BLaER1 treated with 17β-estradiol and CSF1 and Interleukin-3, amounts not matched to agents 10 nM and 100 nM (cell line): ENCODE measurements at regions not wholly inside any gene's neighbourhood (a gene's known extent, or its start where the extent isn't known, plus 50 kb on each side); places are given as distances from the start of the nearest gene placed in this dataset.
"Not testable (repeated sequence)": the region's sequence is repeated elsewhere in the genome, so short reads cannot be mapped to it uniquely, and the experiment has no call there.

Source experiments
- H3K27ac ChIP-seq, 11 experiments: shearing (Covaris generic); formaldehyde crosslinking; 2 replicates each; pipeline ENCODE4 v1.8.1; 2022
- H3K27me3 ChIP-seq, 11 experiments: shearing (Covaris generic); formaldehyde crosslinking; 2 replicates each; pipeline ENCODE4 v1.8.1; 2022
- H3K36me3 ChIP-seq, 11 experiments: shearing (Covaris generic); formaldehyde crosslinking; 2 replicates each; pipeline ENCODE4 v1.8.1; 2022
- H3K4me1 ChIP-seq, 10 experiments: shearing (Covaris generic); formaldehyde crosslinking; 2 replicates each; pipeline ENCODE4 v1.8.1; 2022
- H3K4me2 ChIP-seq, 11 experiments: shearing (Covaris generic); formaldehyde crosslinking; 2 replicates each; pipeline ENCODE4 v1.8.1; 2022
- H3K4me3 ChIP-seq, 10 experiments: shearing (Covaris generic); formaldehyde crosslinking; 2 replicates each; pipeline ENCODE4 v1.8.1; 2022
- H3K9ac ChIP-seq, 11 experiments: shearing (Covaris generic); formaldehyde crosslinking; 2 replicates each; pipeline ENCODE4 v1.8.1; 2022
- H3K9me3 ChIP-seq, 11 experiments: shearing (Covaris generic); formaldehyde crosslinking; replicated peaks in 1 of 11; 2 replicates each; pipeline ENCODE4 v1.8.1; 2022
- H4K20me1 ChIP-seq, 11 experiments: shearing (Covaris generic); formaldehyde crosslinking; 2 replicates each; pipeline ENCODE4 v1.8.1; 2022
- Cebpa-rat ChIP-seq, 11 experiments: shearing (Covaris generic); IDR thresholded peaks; 2 replicates each; pipeline ENCODE4 v1.8.1; 2022

DNA sequence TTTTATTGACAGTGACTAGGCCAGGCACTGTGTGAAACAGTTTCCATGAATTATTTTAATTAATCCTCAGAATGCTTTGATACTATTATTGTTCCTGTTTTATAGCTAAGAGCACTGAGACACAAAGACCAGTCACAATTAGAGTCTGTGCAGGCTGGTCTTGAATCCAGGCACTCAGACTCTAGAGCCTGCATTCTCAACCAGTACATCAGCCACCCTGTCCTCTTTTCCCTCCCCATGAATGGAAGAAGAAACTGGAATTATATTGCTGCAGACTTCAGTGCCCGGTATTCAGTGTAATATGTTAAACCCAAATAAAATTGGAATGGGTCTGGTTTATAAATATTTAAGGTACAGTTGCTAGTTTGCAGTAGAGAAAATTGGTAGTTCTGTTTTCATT lies 303.0 kb upstream of the RGS6 start:
- Histone ChIP-seq H3K4me1 (peaks cover 0 to 8% (median 0%) of the 10 kb centered on the region in 10 experiments; a peak in 4 of 20 replicates), H3K27me3 (no peaks in the 10 kb centered on the region), H4K20me1 (peaks cover 0 to 55% (median 0%) of the 10 kb centered on the region in 11 experiments; a peak in 2 of 22 replicates), H3K27ac (no peak overlapping the region), H3K9me3 (peaks cover 0 to 31% (median 11%) of the 10 kb centered on the region in 11 experiments; a peak in 14 of 22 replicates), H3K9ac (no peak overlapping the region), H3K4me2 (no peak overlapping the region), H3K4me3 (no peak overlapping the region), H3K36me3 (peaks cover 4 to 95% (median 26%) of the 10 kb centered on the region in 11 experiments; a peak in 13 of 22 replicates)
- TF ChIP-seq Cebpa-rat (IDR thresholded peaks at IDR 0.05), result no peak

DNA sequence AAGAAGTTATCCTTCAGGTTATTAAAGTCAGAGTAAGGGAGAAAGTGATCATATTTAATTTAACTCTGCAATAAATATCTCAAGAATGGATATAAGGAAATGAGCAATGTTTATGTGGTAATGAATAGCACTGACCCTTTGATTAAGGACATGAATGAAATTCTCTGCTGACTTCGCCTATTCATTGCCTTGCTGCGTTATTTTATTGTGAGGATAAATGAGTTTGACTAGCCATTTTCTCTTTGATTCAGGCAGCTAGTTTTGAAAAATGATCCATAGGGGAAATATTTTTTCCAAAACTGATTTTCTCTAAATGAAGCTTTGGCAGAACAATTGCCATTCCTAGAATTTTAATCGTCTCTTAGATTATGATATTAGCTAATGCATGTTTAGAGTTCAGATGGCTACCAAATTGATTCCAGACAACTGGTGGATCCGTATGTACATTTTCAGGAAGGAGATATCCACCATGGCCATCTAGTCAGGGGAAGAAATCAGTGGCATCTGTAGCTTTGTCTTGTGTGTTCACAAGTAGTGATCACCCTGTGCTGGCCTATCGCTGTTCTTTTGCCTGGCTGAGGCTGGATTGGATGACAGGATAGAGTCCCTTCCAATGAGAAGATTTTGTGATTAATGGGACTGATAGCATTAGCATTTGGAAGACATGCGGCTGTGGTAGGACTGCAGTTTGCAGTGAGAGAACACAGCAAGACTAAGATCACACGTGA lies 302.3 kb upstream of the RGS6 start:
- H3K36me3 ChIP-seq, result peaks cover 0 to 95% (median 21%) of the 10 kb centered on the region in 11 experiments; a peak in 10 of 22 replicates
- no peak overlapping the region for H3K4me2 ChIP-seq
- H3K4me1 ChIP-seq, result peaks cover 0 to 8% (median 0%) of the 10 kb centered on the region in 10 experiments; a peak in 3 of 20 replicates
- H3K27me3 ChIP-seq, result no peaks in the 10 kb centered on the region
- no peak overlapping the region for H3K9ac ChIP-seq
- H3K4me3 ChIP-seq, result no peak overlapping the region
- peaks cover 0 to 54% (median 0%) of the 10 kb centered on the region in 11 experiments; a peak in 2 of 22 replicates for H4K20me1 ChIP-seq
- no peak for TF ChIP-seq Cebpa-rat (IDR thresholded peaks at IDR 0.05)
- H3K9me3 ChIP-seq, result peaks cover 0 to 32% (median 13%) of the 10 kb centered on the region in 11 experiments; a peak in 14 of 22 replicates
- no peak overlapping the region for H3K27ac ChIP-seq

DNA sequence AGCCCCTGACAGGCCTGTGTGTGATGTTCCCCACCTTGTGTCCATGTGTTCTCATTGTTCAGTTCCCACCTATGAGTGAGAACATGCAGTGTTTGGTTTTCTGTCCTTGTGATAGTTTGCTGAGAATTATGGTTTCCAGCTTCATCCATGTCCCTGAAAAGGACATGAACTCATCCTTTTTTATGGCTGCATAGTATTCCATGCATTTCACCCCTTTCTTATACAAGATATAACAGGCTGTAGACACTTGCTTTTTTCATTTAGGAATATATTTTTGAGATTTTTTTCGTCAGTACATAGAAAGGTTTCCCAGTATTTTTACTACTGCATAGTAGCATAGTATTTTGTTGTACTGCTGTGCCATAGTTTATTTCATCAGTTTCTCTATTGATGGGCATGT lies 301.2 kb upstream of the RGS6 start:
- Histone ChIP-seq H3K36me3 (peaks cover 0 to 94% (median 17%) of the 10 kb centered on the region in 11 experiments; a peak in 10 of 22 replicates), H4K20me1 (peaks cover 0 to 43% (median 0%) of the 10 kb centered on the region in 11 experiments; a peak in 2 of 22 replicates), H3K9me3 (peaks cover 0 to 32% (median 13%) of the 10 kb centered on the region in 11 experiments; a peak in 14 of 22 replicates)
- H3K27me3 ChIP-seq, H3K27ac ChIP-seq, H3K9ac ChIP-seq, H3K4me1 ChIP-seq, H3K4me2 ChIP-seq, H3K4me3 ChIP-seq: not testable (repeated sequence)

DNA sequence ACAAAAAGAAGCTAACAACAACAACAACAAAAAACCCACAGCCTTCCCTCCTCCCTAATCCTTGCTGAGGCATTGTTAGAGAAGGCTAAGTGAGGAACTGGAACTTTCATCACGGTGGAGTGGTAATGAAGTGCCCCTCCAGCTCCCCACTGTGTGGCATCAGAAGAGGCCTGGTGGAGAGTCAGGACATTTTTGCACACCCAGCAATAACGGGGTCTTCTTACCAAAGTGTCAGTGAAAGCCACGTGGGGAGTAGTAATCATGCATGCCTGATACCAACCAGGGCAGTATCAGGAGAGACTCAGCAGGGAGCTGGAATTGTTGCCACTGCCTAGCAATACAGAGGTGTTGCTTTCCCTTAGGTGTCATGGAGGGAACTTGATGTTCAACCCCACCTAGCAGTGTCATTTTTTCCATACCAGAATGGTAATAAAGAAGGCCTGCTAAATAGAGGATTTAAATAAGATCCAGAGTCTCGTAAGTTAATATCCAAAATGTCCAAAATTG lies 299.7 kb upstream of the RGS6 start:
- Histone ChIP-seq H4K20me1 (peaks cover 0 to 30% (median 0%) of the 10 kb centered on the region in 11 experiments; a peak in 2 of 22 replicates), H3K4me1 (no peaks in the 10 kb centered on the region)
- no peak for TF ChIP-seq Cebpa-rat (IDR thresholded peaks at IDR 0.05)

DNA sequence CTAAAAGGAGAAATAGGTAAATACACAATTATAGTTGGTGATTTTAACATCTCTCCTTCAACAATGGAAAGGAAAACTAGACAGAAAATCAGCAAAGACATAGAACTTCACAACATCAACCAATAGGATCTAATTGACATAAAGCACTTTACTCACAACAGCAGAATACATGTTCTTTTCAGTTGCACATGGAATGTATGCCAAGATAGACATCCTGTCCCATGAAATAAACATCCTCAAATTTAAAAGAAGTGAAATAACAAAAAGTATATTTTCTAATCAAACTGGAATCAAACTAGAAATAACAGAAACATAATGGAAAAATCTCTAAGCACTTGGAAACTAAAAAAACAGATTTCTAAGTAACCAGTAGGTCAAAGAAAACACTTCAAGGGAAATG lies 296.2 kb upstream of the RGS6 start:
- Histone ChIP-seq H3K27me3 (no peaks in the 10 kb centered on the region), H3K9me3 (peaks cover 0 to 35% (median 13%) of the 10 kb centered on the region in 11 experiments; a peak in 14 of 22 replicates), H3K9ac (no peak overlapping the region), H3K36me3 (peaks cover 0 to 96% (median 20%) of the 10 kb centered on the region in 11 experiments; a peak in 12 of 22 replicates), H3K4me2 (no peak overlapping the region), H3K4me1 (no peaks in the 10 kb centered on the region), H4K20me1 (peaks cover 0 to 22% (median 0%) of the 10 kb centered on the region in 11 experiments; a peak in 2 of 22 replicates), H3K4me3 (no peak overlapping the region), H3K27ac (no peak overlapping the region)
- TF ChIP-seq Cebpa-rat (IDR thresholded peaks at IDR 0.05), result no peak

More for the DNA sequence above, 299.7 kb upstream of the RGS6 start:
- H3K4me2 ChIP-seq, result no peak overlapping the region
- no peak overlapping the region for H3K27ac ChIP-seq
- no peak overlapping the region for H3K4me3 ChIP-seq
- H3K27me3 ChIP-seq, result no peaks in the 10 kb centered on the region
- H3K9me3 ChIP-seq, result peaks cover 0 to 32% (median 13%) of the 10 kb centered on the region in 11 experiments; a peak in 14 of 22 replicates
- no peak overlapping the region for H3K9ac ChIP-seq
- peaks cover 0 to 97% (median 17%) of the 10 kb centered on the region in 11 experiments; a peak in 12 of 22 replicates for H3K36me3 ChIP-seq

DNA sequence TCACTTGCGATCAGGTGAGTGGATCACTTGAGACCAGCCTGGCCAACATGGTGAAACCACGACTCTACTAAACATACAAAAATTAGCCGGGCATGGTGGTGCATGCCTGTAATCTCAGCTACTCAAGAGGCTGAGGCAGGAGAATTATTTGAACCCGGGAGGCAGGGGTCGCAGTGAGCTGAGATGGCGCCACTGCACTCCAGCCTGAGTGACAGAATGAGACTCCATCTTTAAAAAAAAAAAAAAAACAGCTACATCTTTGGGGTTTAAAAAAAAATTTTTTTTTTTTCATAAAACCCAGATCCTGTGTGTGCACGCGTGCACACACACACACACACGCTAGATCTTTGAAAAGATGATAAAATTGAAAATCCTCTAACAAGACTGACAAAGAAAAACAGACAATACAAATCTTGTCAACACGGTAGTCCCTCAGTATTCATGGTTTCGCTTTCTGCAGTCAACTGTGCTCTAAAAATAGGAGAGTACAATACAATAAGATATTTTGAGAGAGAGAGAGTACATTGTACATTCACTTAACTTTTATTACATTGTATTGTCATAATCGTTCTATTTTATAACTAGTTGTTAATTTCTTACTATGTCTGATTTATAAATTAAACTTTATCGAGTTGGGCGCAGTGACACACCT lies 295.3 kb upstream of the RGS6 start:
- H3K27me3 ChIP-seq, result no peaks in the 10 kb centered on the region
- no peak overlapping the region for H3K27ac ChIP-seq
- H3K9ac ChIP-seq, result no peak overlapping the region
- H3K9me3 ChIP-seq, result peaks cover 3 to 38% (median 16%) of the 10 kb centered on the region in 11 experiments; a peak in 18 of 22 replicates
- peaks cover 0 to 97% (median 20%) of the 10 kb centered on the region in 11 experiments; a peak in 12 of 22 replicates for H3K36me3 ChIP-seq
- H3K4me3 ChIP-seq, result no peak overlapping the region
- TF ChIP-seq Cebpa-rat (IDR thresholded peaks at IDR 0.05), result no peak
- no peaks in the 10 kb centered on the region for H3K4me1 ChIP-seq
- no peak overlapping the region for H3K4me2 ChIP-seq
- H4K20me1 ChIP-seq, result peaks cover 0 to 19% (median 0%) of the 10 kb centered on the region in 11 experiments; a peak in 2 of 22 replicates

DNA sequence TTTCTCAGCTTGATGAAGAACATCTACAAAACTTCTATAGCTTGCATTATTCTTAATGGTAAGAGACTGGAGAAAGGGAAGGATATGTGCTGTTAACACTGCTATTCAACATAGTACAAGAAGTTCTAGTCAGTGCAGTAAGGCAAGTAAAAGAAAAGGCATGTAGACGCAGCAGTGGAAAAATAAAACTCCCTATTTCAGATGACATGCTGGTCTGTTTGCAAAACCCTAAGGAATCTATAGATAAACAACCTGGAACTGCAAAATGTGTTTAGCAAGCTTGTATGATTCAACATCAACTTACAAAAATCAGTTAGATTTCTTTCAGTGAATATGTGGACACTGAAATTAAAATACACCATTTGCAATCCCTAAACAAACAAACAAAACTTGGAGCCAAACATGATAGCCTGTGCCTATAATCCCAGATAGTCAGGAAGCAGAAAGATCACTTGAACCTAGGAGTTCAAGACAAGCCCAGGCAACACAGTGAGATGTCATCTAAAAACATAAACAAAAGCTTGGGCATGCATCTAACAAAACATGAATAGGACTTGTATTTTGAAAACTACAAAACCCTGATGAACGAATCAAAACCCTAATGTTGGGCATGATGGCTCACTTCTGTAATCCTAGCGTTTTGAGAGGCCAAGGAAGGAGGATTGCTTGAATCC lies 293.6 kb upstream of the RGS6 start:
- Histone ChIP-seq H3K4me3 (no peak overlapping the region), H3K27ac (no peak overlapping the region), H3K36me3 (peaks cover 0 to 95% (median 24%) of the 10 kb centered on the region in 11 experiments; a peak in 14 of 22 replicates), H4K20me1 (peaks cover 0 to 13% (median 0%) of the 10 kb centered on the region in 11 experiments; a peak in 2 of 22 replicates), H3K4me2 (no peak overlapping the region), H3K27me3 (no peaks in the 10 kb centered on the region), H3K9ac (no peak overlapping the region), H3K4me1 (no peaks in the 10 kb centered on the region), H3K9me3 (peaks cover 15 to 36% (median 22%) of the 10 kb centered on the region in 11 experiments)
- no peak for TF ChIP-seq Cebpa-rat (IDR thresholded peaks at IDR 0.05)

DNA sequence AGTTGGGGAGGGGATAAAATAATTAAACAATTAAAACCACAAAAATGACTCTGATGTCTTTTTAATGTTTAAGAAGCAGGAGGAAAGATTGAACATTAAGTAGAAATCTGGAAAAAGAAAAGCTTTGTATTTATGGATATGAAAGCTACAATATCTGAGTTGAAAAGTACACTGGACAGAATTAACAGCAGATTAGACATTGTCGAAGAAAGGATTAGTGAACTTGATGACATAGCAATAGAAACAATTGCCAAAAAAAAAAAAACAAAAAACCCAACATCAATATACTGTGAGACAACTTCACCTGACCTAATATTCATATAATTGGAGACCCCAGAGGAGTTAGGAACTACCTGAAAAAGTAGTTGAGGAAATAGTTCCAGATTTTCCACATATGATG lies 289.5 kb upstream of the RGS6 start:
- no peak overlapping the region for H3K27ac ChIP-seq
- no peak overlapping the region for H3K4me2 ChIP-seq
- no peak for TF ChIP-seq Cebpa-rat (IDR thresholded peaks at IDR 0.05)

More for the DNA sequence above, 289.5 kb upstream of the RGS6 start:
- Histone ChIP-seq H3K36me3 (peaks cover 0 to 97% (median 12%) of the 10 kb centered on the region in 11 experiments; a peak in 12 of 22 replicates), H3K4me1 (no peaks in the 10 kb centered on the region), H3K9ac (no peak overlapping the region), H3K27me3 (no peaks in the 10 kb centered on the region), H3K4me3 (no peak overlapping the region), H4K20me1 (peaks cover 0 to 51% (median 0%) of the 10 kb centered on the region in 11 experiments; a peak in 2 of 22 replicates), H3K9me3 (peaks cover 12 to 29% (median 16%) of the 10 kb centered on the region in 11 experiments; a peak in 21 of 22 replicates)
